ENCODE measurements at regions not wholly inside any gene's neighbourhood (a gene's known extent, or its start where the extent isn't known, plus 50 kb on each side); places are given as distances from the start of the nearest gene placed in this dataset.

DNA sequence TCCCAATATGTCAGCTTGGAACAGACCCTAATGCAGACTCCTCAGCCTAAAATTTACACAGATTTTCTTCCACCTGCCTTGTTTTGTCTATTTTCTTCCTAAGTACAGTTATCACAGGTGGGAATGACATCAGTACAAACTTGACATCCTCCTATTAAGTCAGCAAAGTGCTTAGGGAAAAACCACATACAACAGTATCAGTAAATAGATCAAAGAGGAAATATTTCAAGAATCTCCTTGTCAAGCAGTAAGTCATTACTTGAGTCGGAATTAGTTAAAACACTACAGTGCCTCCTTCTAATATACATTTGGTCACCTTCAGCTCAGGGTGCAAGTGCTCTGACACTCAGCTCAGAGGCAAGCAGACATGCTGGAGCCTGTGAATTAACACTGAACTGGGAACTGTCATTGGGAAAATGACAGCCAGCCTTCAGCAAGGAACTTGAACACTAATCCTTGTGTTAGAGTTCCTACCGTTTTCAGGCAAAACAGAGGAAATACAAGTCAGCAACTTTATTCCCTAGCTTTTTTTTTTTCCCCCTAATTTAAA, 394.3 kb upstream of the HTR2A start:
- no peak overlapping the region for H3K27ac ChIP-seq (ENCODE audit: low read length)
- H3K9me3 ChIP-seq (ENCODE audit: low read length), result no peaks in the 10 kb centered on the region
- no peak overlapping the region for H2AFZ ChIP-seq (ENCODE audit: low read depth, low read length)
- H3F3A ChIP-seq (ENCODE audit: insufficient read depth, low read length, poor library complexity, severe bottlenecking), result no peaks in the 10 kb centered on the region
- H3K4me3 ChIP-seq (ENCODE audit: low read length), result no peak overlapping the region
- no peak overlapping the region for H3K4me2 ChIP-seq (ENCODE audit: low read length)
- H3K79me2 ChIP-seq (replicated peaks; ENCODE audit: insufficient read depth, low read length), result no peaks in the 10 kb centered on the region
- H4K20me1 ChIP-seq (ENCODE audit: insufficient read depth), result no peaks in the 10 kb centered on the region
- no peaks in the 10 kb centered on the region for H3K9me2 ChIP-seq (ENCODE audit: insufficient read depth, low read length)
- H3K9ac ChIP-seq (ENCODE audit: low read length), result no peak overlapping the region
- TF ChIP-seq POLR2AphosphoS5 (IDR thresholded peaks at IDR 0.05) (no peak), REST (IDR thresholded peaks at IDR 0.05; ENCODE audit: borderline replicate concordance) (no peak), TAF1 (IDR thresholded peaks at IDR 0.05; ENCODE audit: low read depth) (no peak), SMC3 (conservative IDR thresholded peaks at IDR 0.05; ENCODE audit: poor library complexity) (no peak), MXI1 (conservative IDR thresholded peaks at IDR 0.05; ENCODE audit: poor library complexity, severe bottlenecking) (no peak), RAD21 (conservative IDR thresholded peaks at IDR 0.05) (no peak), EZH2 (IDR thresholded peaks at IDR 0.05; ENCODE audit: borderline replicate concordance, insufficient read depth, low read length, poor library complexity, severe bottlenecking) (no peak), EP300 (conservative IDR thresholded peaks at IDR 0.05; ENCODE audit: poor library complexity, severe bottlenecking) (no peak)
- TF ChIP-seq, protein P1, sequence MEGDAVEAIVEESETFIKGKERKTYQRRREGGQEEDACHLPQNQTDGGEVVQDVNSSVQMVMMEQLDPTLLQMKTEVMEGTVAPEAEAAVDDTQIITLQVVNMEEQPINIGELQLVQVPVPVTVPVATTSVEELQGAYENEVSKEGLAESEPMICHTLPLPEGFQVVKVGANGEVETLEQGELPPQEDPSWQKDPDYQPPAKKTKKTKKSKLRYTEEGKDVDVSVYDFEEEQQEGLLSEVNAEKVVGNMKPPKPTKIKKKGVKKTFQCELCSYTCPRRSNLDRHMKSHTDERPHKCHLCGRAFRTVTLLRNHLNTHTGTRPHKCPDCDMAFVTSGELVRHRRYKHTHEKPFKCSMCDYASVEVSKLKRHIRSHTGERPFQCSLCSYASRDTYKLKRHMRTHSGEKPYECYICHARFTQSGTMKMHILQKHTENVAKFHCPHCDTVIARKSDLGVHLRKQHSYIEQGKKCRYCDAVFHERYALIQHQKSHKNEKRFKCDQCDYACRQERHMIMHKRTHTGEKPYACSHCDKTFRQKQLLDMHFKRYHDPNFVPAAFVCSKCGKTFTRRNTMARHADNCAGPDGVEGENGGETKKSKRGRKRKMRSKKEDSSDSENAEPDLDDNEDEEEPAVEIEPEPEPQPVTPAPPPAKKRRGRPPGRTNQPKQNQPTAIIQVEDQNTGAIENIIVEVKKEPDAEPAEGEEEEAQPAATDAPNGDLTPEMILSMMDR (IDR thresholded peaks at IDR 0.05; ENCODE audit: poor library complexity, severe bottlenecking), result no peak
- H3K27me3 ChIP-seq (ENCODE audit: insufficient read depth, low read depth, low read length), result no peaks in the 10 kb centered on the region
- H3K36me3 ChIP-seq (ENCODE audit: insufficient read depth, low read length), result no peaks in the 10 kb centered on the region

- no peak overlapping the region for H3K9ac ChIP-seq (ENCODE audit: low read length)
- TF ChIP-seq MXI1 (conservative IDR thresholded peaks at IDR 0.05; ENCODE audit: poor library complexity, severe bottlenecking), result no peak
- no peak overlapping the region for H2AFZ ChIP-seq (ENCODE audit: low read depth, low read length)
- no peaks in the 10 kb centered on the region for H3K9me3 ChIP-seq (ENCODE audit: low read length)
- no peaks in the 10 kb centered on the region for H3K36me3 ChIP-seq (ENCODE audit: insufficient read depth, low read length)
- no peak overlapping the region for H3K4me3 ChIP-seq (ENCODE audit: low read length)
- H3K4me2 ChIP-seq (ENCODE audit: low read length), result no peak overlapping the region
- no peaks in the 10 kb centered on the region for H4K20me1 ChIP-seq (ENCODE audit: insufficient read depth)
- no peaks in the 10 kb centered on the region for H3K27me3 ChIP-seq (ENCODE audit: insufficient read depth, low read depth, low read length)
- H3K9me2 ChIP-seq (ENCODE audit: insufficient read depth, low read length), result no peaks in the 10 kb centered on the region
- no peak overlapping the region for H3K27ac ChIP-seq (ENCODE audit: low read length)
- H3F3A ChIP-seq (ENCODE audit: insufficient read depth, low read length, poor library complexity, severe bottlenecking), result no peaks in the 10 kb centered on the region
- no peaks in the 10 kb centered on the region for H3K79me2 ChIP-seq (replicated peaks; ENCODE audit: insufficient read depth, low read length)
These were observed 392.7 kb upstream of the HTR2A start for GRCh38 chr13:47289567-47289966.

DNA sequence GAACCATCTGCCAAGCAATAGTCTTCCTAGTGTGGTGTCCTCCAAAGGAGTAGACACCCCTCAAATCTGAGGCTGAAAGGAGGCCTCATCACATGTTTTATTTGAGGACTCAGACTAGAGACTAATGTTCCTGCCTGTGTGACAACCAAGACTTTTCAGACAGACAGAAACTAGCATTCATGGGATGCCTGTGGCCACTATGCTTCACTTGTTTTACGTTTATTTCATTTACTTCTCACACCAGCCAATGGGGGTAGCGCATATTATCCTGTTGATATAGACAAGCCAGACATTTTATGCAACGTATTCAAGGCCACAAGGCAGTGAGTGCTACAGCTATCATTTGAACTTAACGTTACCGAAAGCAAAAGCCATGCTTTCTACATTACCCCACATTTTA, 391.7 kb upstream of the HTR2A start:
- no peaks in the 10 kb centered on the region for H4K20me1 ChIP-seq (ENCODE audit: insufficient read depth)
- no peak overlapping the region for H3K27ac ChIP-seq (ENCODE audit: low read length)
- no peaks in the 10 kb centered on the region for H3F3A ChIP-seq (ENCODE audit: insufficient read depth, low read length, poor library complexity, severe bottlenecking)
- H3K9ac ChIP-seq (ENCODE audit: low read length), result no peak overlapping the region
- TF ChIP-seq POLR2AphosphoS5 (IDR thresholded peaks at IDR 0.05) (no peak), TAF1 (IDR thresholded peaks at IDR 0.05; ENCODE audit: low read depth) (no peak), RAD21 (conservative IDR thresholded peaks at IDR 0.05) (no peak), EZH2 (IDR thresholded peaks at IDR 0.05; ENCODE audit: borderline replicate concordance, insufficient read depth, low read length, poor library complexity, severe bottlenecking) (no peak), REST (IDR thresholded peaks at IDR 0.05; ENCODE audit: borderline replicate concordance) (no peak), EP300 (conservative IDR thresholded peaks at IDR 0.05; ENCODE audit: poor library complexity, severe bottlenecking) (no peak), MXI1 (conservative IDR thresholded peaks at IDR 0.05; ENCODE audit: poor library complexity, severe bottlenecking) (no peak), SMC3 (conservative IDR thresholded peaks at IDR 0.05; ENCODE audit: poor library complexity) (no peak)
- TF ChIP-seq, protein P1 (IDR thresholded peaks at IDR 0.05; ENCODE audit: poor library complexity, severe bottlenecking), result no peak
- no peak overlapping the region for H2AFZ ChIP-seq (ENCODE audit: low read depth, low read length)
- no peaks in the 10 kb centered on the region for H3K27me3 ChIP-seq (ENCODE audit: insufficient read depth, low read depth, low read length)
- H3K4me2 ChIP-seq (ENCODE audit: low read length), result no peak overlapping the region
- H3K79me2 ChIP-seq (replicated peaks; ENCODE audit: insufficient read depth, low read length), result no peaks in the 10 kb centered on the region
- H3K36me3 ChIP-seq (ENCODE audit: insufficient read depth, low read length), result no peaks in the 10 kb centered on the region
- no peaks in the 10 kb centered on the region for H3K9me3 ChIP-seq (ENCODE audit: low read length)
- no peaks in the 10 kb centered on the region for H3K9me2 ChIP-seq (ENCODE audit: insufficient read depth, low read length)
- H3K4me3 ChIP-seq (ENCODE audit: low read length), result no peak overlapping the region

All from neural cell (in vitro differentiated cells).